Fibroblast of mammary gland (primary cell): ENCODE measurements at regions not wholly inside any gene's neighbourhood (a gene's known extent, or its start where the extent isn't known, plus 50 kb on each side); places are given as distances from the start of the nearest gene placed in this dataset.
"Not testable (repeated sequence)": the region's sequence is repeated elsewhere in the genome, so short reads cannot be mapped to it uniquely, and the experiment has no call there.

Experiments
- DNase-seq: peaks from one replicate; pipeline ENCODE4 v3.0.0-alpha.2; 2010; ENCODE audit warnings: low read depth
- H3K4me3 ChIP-seq: 2 replicates; pipeline ENCODE4 v1.5.1; 2011; ENCODE audit warnings: low read depth, mild to moderate bottlenecking, low read length, moderate library complexity; ENCODE audit not compliant: control insufficient read depth
- CTCF ChIP-seq: conservative IDR thresholded peaks from 2 replicates; pipeline ENCODE4 v1.5.1; 2011; ENCODE audit warnings: low read depth, low read length, inconsistent platforms; ENCODE audit not compliant: control insufficient read depth, insufficient read depth

GRCh38 chr3:106135451-106136160 lies 266.8 kb upstream of the CBLB start:
- no peak overlapping the region for H3K4me3 ChIP-seq
- no peak for DNase-seq
- TF ChIP-seq CTCF, result no peak

- TF ChIP-seq CTCF, result no peak
- DNase-seq, result no peak
- H3K4me3 ChIP-seq, result no peak overlapping the region
Measured at GRCh38 chr3:106139826-106140225, 271.0 kb upstream of the CBLB start.

- TF ChIP-seq CTCF, result no peak
- no peak for DNase-seq
Measured at GRCh38 chr3:106140431-106140830, 271.6 kb upstream of the CBLB start.

GRCh38 chr3:106144030-106144429 lies 275.2 kb upstream of the CBLB start:
- no peak for TF ChIP-seq CTCF

More at GRCh38 chr3:106140431-106140830, 271.6 kb upstream of the CBLB start:
- H3K4me3 ChIP-seq, result no peak overlapping the region

GRCh38 chr3:106148440-106149082 lies 279.7 kb upstream of the CBLB start:
- H3K4me3 ChIP-seq, DNase-seq: not testable (repeated sequence)

More at GRCh38 chr3:106144030-106144429, 275.2 kb upstream of the CBLB start:
- no peak for DNase-seq
- no peak overlapping the region for H3K4me3 ChIP-seq

GRCh38 chr3:106157411-106157810 lies 288.6 kb upstream of the CBLB start:
- no peak for DNase-seq
- no peak for TF ChIP-seq CTCF
- H3K4me3 ChIP-seq, result no peak overlapping the region

GRCh38 chr3:106160396-106160795 lies 291.6 kb upstream of the CBLB start:
- no peak for TF ChIP-seq CTCF

More at GRCh38 chr3:106160396-106160795, 291.6 kb upstream of the CBLB start:
- no peak overlapping the region for H3K4me3 ChIP-seq
- DNase-seq, result peak; percentile 2
